GM12865 (cell line): ENCODE measurements at regions not wholly inside any gene's neighbourhood (a gene's known extent, or its start where the extent isn't known, plus 50 kb on each side); places are given as distances from the start of the nearest gene placed in this dataset.

Source experiments
- DNase-seq: peaks from one replicate; pipeline ENCODE4 v3.0.0; 2010; ENCODE audit warnings: low read depth
- H3K4me3 ChIP-seq: 2 replicates; pipeline ENCODE4 v1.5.1; 2011; ENCODE audit warnings: mild to moderate bottlenecking, low read depth, low read length, control low read depth
- TF ChIP-seq, protein P1 (sequence below): IDR thresholded peaks from 2 replicates; pipeline ENCODE4 v1.5.1; 2011; ENCODE audit warnings: low read length, control low read depth, low read depth, inconsistent platforms; ENCODE audit not compliant: insufficient read depth; ENCODE audit errors: missing control alignments

DNA sequence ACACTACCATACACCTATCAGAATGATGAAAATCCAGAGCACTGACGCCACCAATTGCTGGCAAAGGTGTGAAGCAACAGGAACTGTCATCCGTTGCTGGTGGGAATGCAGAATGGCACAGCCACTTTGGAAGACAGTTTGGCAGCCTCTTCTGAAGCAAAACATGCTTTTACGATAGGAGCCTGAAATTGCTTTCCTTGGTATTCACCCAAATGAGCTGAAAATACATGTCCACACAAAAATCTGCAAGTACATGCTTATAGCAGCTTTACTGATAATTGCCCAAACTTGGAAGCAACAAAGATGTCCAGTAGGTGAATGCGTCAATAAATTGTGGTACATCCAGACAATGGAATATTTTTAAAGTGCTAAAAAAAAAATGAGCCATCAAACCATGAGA lies 322.8 kb upstream of the FAT1 start:
- TF ChIP-seq, protein P1, sequence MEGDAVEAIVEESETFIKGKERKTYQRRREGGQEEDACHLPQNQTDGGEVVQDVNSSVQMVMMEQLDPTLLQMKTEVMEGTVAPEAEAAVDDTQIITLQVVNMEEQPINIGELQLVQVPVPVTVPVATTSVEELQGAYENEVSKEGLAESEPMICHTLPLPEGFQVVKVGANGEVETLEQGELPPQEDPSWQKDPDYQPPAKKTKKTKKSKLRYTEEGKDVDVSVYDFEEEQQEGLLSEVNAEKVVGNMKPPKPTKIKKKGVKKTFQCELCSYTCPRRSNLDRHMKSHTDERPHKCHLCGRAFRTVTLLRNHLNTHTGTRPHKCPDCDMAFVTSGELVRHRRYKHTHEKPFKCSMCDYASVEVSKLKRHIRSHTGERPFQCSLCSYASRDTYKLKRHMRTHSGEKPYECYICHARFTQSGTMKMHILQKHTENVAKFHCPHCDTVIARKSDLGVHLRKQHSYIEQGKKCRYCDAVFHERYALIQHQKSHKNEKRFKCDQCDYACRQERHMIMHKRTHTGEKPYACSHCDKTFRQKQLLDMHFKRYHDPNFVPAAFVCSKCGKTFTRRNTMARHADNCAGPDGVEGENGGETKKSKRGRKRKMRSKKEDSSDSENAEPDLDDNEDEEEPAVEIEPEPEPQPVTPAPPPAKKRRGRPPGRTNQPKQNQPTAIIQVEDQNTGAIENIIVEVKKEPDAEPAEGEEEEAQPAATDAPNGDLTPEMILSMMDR, result no peak
- H3K4me3 ChIP-seq, result no peak overlapping the region
- no peak for DNase-seq

DNA sequence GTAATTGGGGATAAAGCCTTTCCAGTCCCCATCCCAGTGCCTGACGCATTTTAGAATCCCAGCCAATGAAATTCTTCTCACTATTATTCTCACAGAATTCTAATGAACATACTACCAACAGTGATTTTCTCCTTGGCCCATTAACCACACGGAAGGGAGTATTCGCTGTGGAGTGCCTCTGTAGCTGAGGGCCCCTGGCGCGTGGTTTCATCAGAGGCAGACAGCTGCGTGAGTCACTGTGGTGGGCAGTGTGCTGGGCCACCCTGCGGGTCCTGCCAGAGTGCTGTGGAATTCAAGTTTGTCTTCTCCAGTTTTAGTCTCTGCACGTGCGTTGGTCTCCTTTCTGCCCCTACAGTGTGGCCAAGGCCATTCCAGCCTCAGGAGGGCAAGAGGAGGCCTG lies 335.4 kb upstream of the FAT1 start:
- DNase-seq, result no peak
- H3K4me3 ChIP-seq, result no peak overlapping the region
- TF ChIP-seq, protein P1, result no peak

DNA sequence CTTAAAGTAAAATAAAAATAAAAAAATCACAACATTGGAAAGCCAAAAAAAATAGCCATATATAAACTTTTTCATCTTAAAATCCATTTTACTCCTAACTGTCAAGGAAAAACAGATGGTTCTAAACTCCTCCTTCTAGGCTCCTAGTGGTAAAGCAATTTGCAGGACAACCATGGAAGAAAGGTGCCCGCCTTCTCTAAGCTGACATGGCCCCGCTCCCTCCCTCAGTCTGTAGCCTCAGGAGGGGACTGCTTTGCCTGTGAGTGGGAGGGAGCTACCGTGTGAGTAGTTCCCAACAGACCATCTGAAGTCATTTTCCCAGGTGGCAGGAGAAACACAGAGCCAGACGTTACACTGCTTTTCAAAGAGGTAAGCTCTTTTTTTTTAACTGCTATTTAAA lies 336.2 kb upstream of the FAT1 start:
- no peak for DNase-seq
- H3K4me3 ChIP-seq, result no peak overlapping the region
- TF ChIP-seq, protein P1, result no peak

DNA sequence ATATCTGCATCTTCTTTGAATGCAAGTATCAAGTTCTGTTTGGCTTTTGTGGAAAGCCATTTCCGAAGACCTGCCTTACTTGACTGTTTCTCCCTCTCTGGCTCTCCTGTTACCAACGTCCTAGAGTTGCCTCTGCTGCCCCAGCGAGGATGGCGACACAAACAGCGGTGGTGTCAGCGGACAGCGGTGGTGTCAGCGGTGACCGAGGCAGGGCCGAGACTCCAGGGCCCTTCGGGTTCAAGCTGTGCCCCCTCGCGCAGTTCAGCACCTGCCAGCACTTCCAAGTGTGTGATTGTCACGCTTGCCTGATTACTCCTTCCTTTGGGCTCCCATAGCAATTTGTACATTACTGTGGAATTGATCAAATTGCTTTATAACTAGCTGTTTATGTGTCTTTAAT lies 336.9 kb upstream of the FAT1 start:
- no peak overlapping the region for H3K4me3 ChIP-seq
- TF ChIP-seq, protein P1, result no peak
- DNase-seq, result no peak

DNA sequence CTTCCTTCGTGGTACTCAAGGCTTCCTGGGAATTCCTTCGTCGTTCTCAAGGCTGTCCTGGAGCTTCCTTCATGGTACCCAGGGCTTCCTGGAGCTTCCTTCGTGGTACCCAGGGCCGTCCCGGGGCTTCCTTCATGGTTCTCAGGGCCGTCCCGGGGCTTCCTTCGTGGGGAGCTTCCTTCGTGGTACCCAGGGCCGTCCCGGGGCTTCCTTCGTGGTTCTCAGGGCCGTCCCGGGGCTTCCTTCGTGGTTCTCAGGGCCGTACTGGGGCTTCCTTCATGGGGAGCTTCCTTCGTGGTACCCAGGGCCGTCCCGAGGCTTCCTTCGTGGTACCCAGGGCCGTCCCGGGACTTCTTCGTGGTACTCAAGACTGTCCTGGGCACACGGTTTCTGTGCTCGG lies 339.6 kb upstream of the FAT1 start:
- no peak for DNase-seq
- TF ChIP-seq, protein P1, result no peak
- H3K4me3 ChIP-seq, result no peak overlapping the region

DNA sequence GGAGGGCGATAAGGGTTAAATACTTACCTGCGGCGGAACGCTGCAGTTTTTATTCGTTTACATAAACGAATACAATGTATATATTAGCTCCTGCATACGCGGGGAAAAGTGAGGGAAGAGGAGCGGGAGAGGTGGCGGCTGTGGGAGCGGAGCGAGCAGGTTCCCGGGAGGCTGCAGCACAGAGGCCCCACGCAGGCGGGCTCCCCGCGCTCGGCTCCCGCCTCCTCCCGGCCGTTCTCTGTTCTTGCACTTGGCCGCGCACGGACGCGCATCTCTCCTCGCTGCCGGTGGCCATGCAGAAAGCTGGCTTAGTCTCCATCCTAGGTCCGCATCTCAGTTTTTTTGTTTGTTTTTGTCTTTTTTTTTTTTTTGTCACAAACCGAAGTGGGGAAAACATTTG lies 340.4 kb upstream of the FAT1 start:
- TF ChIP-seq, protein P1, result no peak
- no peak for DNase-seq
- H3K4me3 ChIP-seq, result no peak overlapping the region

DNA sequence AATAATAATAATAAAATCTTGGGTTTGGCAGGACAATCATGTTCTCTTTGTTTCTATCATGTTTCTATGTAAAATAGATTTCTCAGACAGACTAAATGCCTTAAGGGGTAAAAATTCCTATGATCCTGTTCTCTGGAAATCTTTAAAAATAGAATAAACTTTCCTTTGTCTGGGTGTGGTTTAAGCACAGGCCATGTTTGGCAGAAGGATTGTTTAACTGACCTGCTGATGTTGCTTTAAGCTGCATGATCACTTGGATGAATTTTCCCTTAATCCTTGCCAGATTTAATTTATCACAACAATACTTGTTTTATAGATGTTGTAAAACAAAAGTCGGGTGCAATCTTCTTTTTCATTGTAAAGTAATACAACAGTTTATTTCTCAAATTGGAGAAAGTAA lies 341.7 kb upstream of the FAT1 start:
- no peak for DNase-seq
- H3K4me3 ChIP-seq, result no peak overlapping the region
- TF ChIP-seq, protein P1, result no peak
